HCT116 (cell line): ENCODE measurements at regions not wholly inside any gene's neighbourhood (a gene's known extent, or its start where the extent isn't known, plus 50 kb on each side); places are given as distances from the start of the nearest gene placed in this dataset.
"Not testable (repeated sequence)": the region's sequence is repeated elsewhere in the genome, so short reads cannot be mapped to it uniquely, and the experiment has no call there.

Experiments
- ATAC-seq: fragments of 200-7000 bp; cut with Tn5 transposase; 2 replicates; pipeline ENCODE4 v1.9.1; 2020; ENCODE audit warnings: mild to moderate bottlenecking, moderate library complexity
- BruUV-seq: library from RNA; stranded (reverse); fragments of 400-500 nt; replicated peaks from 2 replicates; lab custom pipeline; 2021; lab: Mats Ljungman, UMichigan
- CTCF ChIA-PET: fragments of 300-600 bp; sonication (Branson Sonifier 250); formaldehyde crosslinking; loops from one replicate; lab custom pipeline; 2021; ENCODE audit warnings: antibody characterized with exemption; lab: Charles Lee
- POLR2A ChIA-PET: fragments of 300-600, 350-600 bp; sonication (Branson Sonifier 250); formaldehyde crosslinking; loops from one replicate; lab custom pipeline; 2021; ENCODE audit warnings: antibody characterized with exemption; lab: Charles Lee
- RAD21 ChIA-PET, 2 experiments: fragments of 300-600 bp; sonication (Branson Sonifier 250); formaldehyde crosslinking; loops; one replicate each; lab custom pipeline; 2023; ENCODE audit warnings: low total read pairs in 2 of 2; ENCODE audit not compliant: uncharacterized antibody in 2 of 2, unreplicated experiment in 2 of 2, low non-redundant PET in 1 of 2; lab: Charles Lee
- DNase-seq: peaks from one replicate; pipeline ENCODE4 v3.0.0-alpha.2; 2010; ENCODE audit warnings: low read depth, low spot score
- H2AFZ ChIP-seq: fragments of 200-600 bp; shearing (Covaris generic), sonication (generic); 2 replicates; pipeline ENCODE4 v1.6.1; 2017; ENCODE audit warnings: low read depth, mixed run types, mixed read lengths, antibody characterized with exemption, low read length; ENCODE audit not compliant: poor library complexity, severe bottlenecking
- H3K27ac ChIP-seq: 2 replicates; pipeline ENCODE4 v1.5.1; 2012; ENCODE audit warnings: low read depth, low read length
- H3K27me3 ChIP-seq: fragments of 200-600 bp; sonication (generic); 2 replicates; pipeline ENCODE4 v1.6.1; 2016; ENCODE audit warnings: mixed run types, low read length, mixed read lengths; ENCODE audit not compliant: insufficient read depth
- H3K36me3 ChIP-seq, 2 experiments: fragments of 200-500 bp in 1 of 2; fragments of 200-600 bp in 1 of 2; sonication (Bioruptor generic) in 1 of 2; sonication (generic) in 1 of 2; 2 replicates each; pipeline versions ENCODE4 v1.5.1 to v1.6.1; 2014 to 2016; ENCODE audit warnings: low read length in 2 of 2, inconsistent platforms in 1 of 2, mixed read lengths in 1 of 2, mixed run types in 1 of 2; ENCODE audit not compliant: insufficient read depth in 2 of 2, control insufficient read depth in 1 of 2
- H3K4me1 ChIP-seq, 2 experiments: fragments of 200-600 bp in 1 of 2; sonication (generic) in 1 of 2; 2 replicates each; pipeline versions ENCODE4 v1.5.1 to v1.6.1; 2012 to 2017; ENCODE audit warnings: low read length in 2 of 2, inconsistent platforms in 1 of 2, mild to moderate bottlenecking in 1 of 2, mixed read lengths in 1 of 2, mixed run types in 1 of 2, moderate library complexity in 1 of 2; ENCODE audit not compliant: insufficient read depth in 2 of 2, control insufficient read depth in 1 of 2
- H3K4me2 ChIP-seq: fragments of 200-600 bp; sonication (generic); 2 replicates; pipeline ENCODE4 v1.6.1; 2017; ENCODE audit warnings: mixed run types, low read length, mixed read lengths
- H3K4me3 ChIP-seq, 2 experiments: fragments of 200-600 bp in 1 of 2; sonication (generic) in 1 of 2; replicated peaks in 1 of 2; 2 replicates each; pipeline ENCODE4 v1.5.1; 2011 to 2016; ENCODE audit warnings: low read length in 2 of 2, control low read depth in 1 of 2, low read depth in 1 of 2, mild to moderate bottlenecking in 1 of 2, mixed read lengths in 1 of 2, mixed run types in 1 of 2
- H3K79me2 ChIP-seq: fragments of 200-600 bp; sonication (generic); 2 replicates; pipeline ENCODE4 v1.6.1; 2017; ENCODE audit warnings: mild to moderate bottlenecking, mixed run types, low read length, moderate library complexity, mixed read lengths; ENCODE audit not compliant: insufficient read depth
- H3K9ac ChIP-seq: fragments of 200-600 bp; sonication (generic); 2 replicates; pipeline ENCODE4 v1.6.1; 2016; ENCODE audit warnings: low read length, mixed read lengths
- H3K9me2 ChIP-seq: fragments of 200-600 bp; sonication (generic), shearing (Covaris generic); 2 replicates; pipeline ENCODE4 v1.6.1; 2017; ENCODE audit warnings: mixed run types, mild to moderate bottlenecking, moderate library complexity; ENCODE audit not compliant: insufficient read depth
- H3K9me3 ChIP-seq, 2 experiments: fragments of 200-500 bp in 1 of 2; fragments of 200-600 bp in 1 of 2; sonication (Bioruptor generic) in 1 of 2; sonication (generic) in 1 of 2; 2 replicates each; pipeline ENCODE4 v1.6.1; 2014 to 2017; ENCODE audit warnings: low read length in 2 of 2, mixed read lengths in 2 of 2, inconsistent platforms in 1 of 2, low read depth in 1 of 2, mild to moderate bottlenecking in 1 of 2, mixed run types in 1 of 2, moderate library complexity in 1 of 2; ENCODE audit not compliant: control insufficient read depth in 1 of 2, insufficient read depth in 1 of 2
- H4K20me1 ChIP-seq: fragments of 200-600 bp; sonication (generic), shearing (Covaris generic); 2 replicates; pipeline ENCODE4 v1.6.1; 2017; ENCODE audit warnings: mixed run types, mild to moderate bottlenecking, moderate library complexity; ENCODE audit not compliant: insufficient read depth
- intact Hi-C: fragments of 100-400 bp; cut with micrococcal nuclease; formaldehyde crosslinking; loops from 2 replicates; pipeline ENCODE4 v1.10.0; 2022

- H3K4me1 ChIP-seq, H3K9me2 ChIP-seq, POLR2A ChIA-PET, intact Hi-C loops, H3K4me2 ChIP-seq, H4K20me1 ChIP-seq, H3K79me2 ChIP-seq, H3K36me3 ChIP-seq, CTCF ChIA-PET, DNase-seq, H2AFZ ChIP-seq, RAD21 ChIA-PET, BruUV-seq, H3K9me3 ChIP-seq, H3K27me3 ChIP-seq, H3K9ac ChIP-seq, H3K4me3 ChIP-seq, H3K27ac ChIP-seq, ATAC-seq: not testable (repeated sequence)
Measured at GRCh38 chr1:83487460-83487859, 511.5 kb downstream of the TTLL7 start.

- DNase-seq, H3K9ac ChIP-seq, H3K36me3 ChIP-seq, H3K27ac ChIP-seq, H3K4me3 ChIP-seq, ATAC-seq, RAD21 ChIA-PET, H2AFZ ChIP-seq, H3K4me2 ChIP-seq, H3K9me3 ChIP-seq, H3K79me2 ChIP-seq, H3K9me2 ChIP-seq, BruUV-seq, H4K20me1 ChIP-seq, intact Hi-C loops, H3K27me3 ChIP-seq, POLR2A ChIA-PET, CTCF ChIA-PET, H3K4me1 ChIP-seq: not testable (repeated sequence)
Measured at GRCh38 chr1:83485314-83486019, 513.5 kb downstream of the TTLL7 start.

GRCh38 chr1:83481284-83481683, 517.6 kb downstream of the TTLL7 start:
- BruUV-seq, H2AFZ ChIP-seq, H4K20me1 ChIP-seq, H3K9ac ChIP-seq, H3K79me2 ChIP-seq, DNase-seq, POLR2A ChIA-PET, H3K4me3 ChIP-seq, H3K36me3 ChIP-seq, RAD21 ChIA-PET, ATAC-seq, H3K27me3 ChIP-seq, H3K9me2 ChIP-seq, intact Hi-C loops, H3K27ac ChIP-seq, CTCF ChIA-PET, H3K4me1 ChIP-seq, H3K4me2 ChIP-seq, H3K9me3 ChIP-seq: not testable (repeated sequence)

- DNase-seq, H3K4me3 ChIP-seq, H2AFZ ChIP-seq, H3K4me2 ChIP-seq, H3K36me3 ChIP-seq, H3K79me2 ChIP-seq, CTCF ChIA-PET, H3K27ac ChIP-seq, H3K9me3 ChIP-seq, BruUV-seq, H3K27me3 ChIP-seq, H4K20me1 ChIP-seq, H3K9ac ChIP-seq, RAD21 ChIA-PET, ATAC-seq, H3K4me1 ChIP-seq, intact Hi-C loops, H3K9me2 ChIP-seq, POLR2A ChIA-PET: not testable (repeated sequence)
Measured at GRCh38 chr1:83479591-83480239, 519.2 kb downstream of the TTLL7 start.
